Caco-2 (cell line): ENCODE measurements at regions not wholly inside any gene's neighbourhood (a gene's known extent, or its start where the extent isn't known, plus 50 kb on each side); places are given as distances from the start of the nearest gene placed in this dataset.

Experiments used
- BruUV-seq: library from RNA; stranded (reverse); fragments of 400-500 nt; replicated peaks from 2 replicates; lab custom pipeline; 2021; lab: Mats Ljungman, UMichigan
- CTCF ChIA-PET: fragments of 300-600 bp; sonication (Branson Sonifier 250); formaldehyde crosslinking; loops from one replicate; lab custom pipeline; 2022; ENCODE audit warnings: antibody characterized with exemption; lab: Charles Lee
- POLR2A ChIA-PET: fragments of 300-600 bp; sonication (Branson Sonifier 250); formaldehyde crosslinking; loops from one replicate; lab custom pipeline; 2022; ENCODE audit warnings: antibody characterized with exemption; lab: Charles Lee
- DNase-seq, 2 experiments: peaks; one replicate each; pipeline versions ENCODE4 v3.0.0 to v3.0.0-alpha.2; 2020 to 2022
- H3K27me3 ChIP-seq: replicated peaks from 2 replicates; pipeline ENCODE4 v1.6.0; 2011; ENCODE audit warnings: low read length; ENCODE audit not compliant: control insufficient read depth, insufficient read depth
- H3K36me3 ChIP-seq: 2 replicates; pipeline ENCODE4 v1.5.1; 2011; ENCODE audit warnings: low read length; ENCODE audit not compliant: control insufficient read depth, insufficient read depth
- H3K4me1 ChIP-seq: fragments of 250-450 bp; sonication (Bioruptor Pico); 2 replicates; pipeline ENCODE4 v1.5.1; 2020; ENCODE audit warnings: mild to moderate bottlenecking
- H3K4me3 ChIP-seq: 2 replicates; pipeline ENCODE4 v1.5.1; 2011; ENCODE audit warnings: low read depth, mild to moderate bottlenecking, control low read depth, low read length
- H3K9me3 ChIP-seq: fragments of 250-450 bp; sonication (Bioruptor Pico); 2 replicates; pipeline ENCODE4 v1.5.1; 2020; ENCODE audit warnings: mild to moderate bottlenecking, moderate library complexity
- H3K27ac Mint-ChIP-seq: one replicate; pipeline ENCODE4 v1.8.0; 2022; ENCODE audit warnings: mixed read lengths; ENCODE audit not compliant: unreplicated experiment
- H3K27me3 Mint-ChIP-seq: one replicate; pipeline ENCODE4 v1.8.0; 2022; ENCODE audit warnings: mixed read lengths; ENCODE audit not compliant: insufficient read depth, unreplicated experiment
- H3K36me3 Mint-ChIP-seq: one replicate; pipeline ENCODE4 v1.8.0; 2022; ENCODE audit warnings: mild to moderate bottlenecking, mixed read lengths; ENCODE audit not compliant: insufficient read depth, unreplicated experiment
- H3K4me1 Mint-ChIP-seq: one replicate; pipeline ENCODE4 v1.8.0; 2022; ENCODE audit warnings: low read depth, mixed read lengths; ENCODE audit not compliant: unreplicated experiment
- H3K4me3 Mint-ChIP-seq: one replicate; pipeline ENCODE4 v1.8.0; 2022; ENCODE audit warnings: mild to moderate bottlenecking, moderate library complexity, mixed read lengths; ENCODE audit not compliant: unreplicated experiment
- H3K9me3 Mint-ChIP-seq: one replicate; pipeline ENCODE4 v1.8.0; 2022; ENCODE audit warnings: mixed read lengths; ENCODE audit not compliant: unreplicated experiment
- CTCF ChIP-seq, 2 experiments: fragments of 200-600 bp in 1 of 2; IDR thresholded peaks; 1 replicate in 1 of 2; 2 replicates in 1 of 2; pipeline versions ENCODE4 v1.5.1 to v1.8.0; 2011 to 2022; ENCODE audit warnings: antibody characterized with exemption in 1 of 2, control low read depth in 1 of 2, inconsistent platforms in 1 of 2, low read depth in 1 of 2, low read length in 1 of 2, mild to moderate bottlenecking in 1 of 2, moderate library complexity in 1 of 2; ENCODE audit not compliant: insufficient read depth in 1 of 2, severe bottlenecking in 1 of 2, unreplicated experiment in 1 of 2
- intact Hi-C: fragments of 100-400 bp; cut with micrococcal nuclease; formaldehyde crosslinking; loops from one replicate; pipeline ENCODE4 v1.10.0; 2022; ENCODE audit not compliant: unreplicated experiment

- Mint-ChIP-seq H3K36me3 (peaks cover 6% of the 10 kb centered on the region), H3K4me3 (no peak overlapping the region), H3K27ac (no peak overlapping the region), H3K9me3 (peaks cover 67% of the 10 kb centered on the region), H3K27me3 (no peaks in the 10 kb centered on the region), H3K4me1 (peaks cover 31% of the 10 kb centered on the region)
- no peak for DNase-seq
- Histone ChIP-seq H3K36me3 (no peaks in the 10 kb centered on the region), H3K4me3 (no peak overlapping the region), H3K4me1 (peaks cover 32% of the 10 kb centered on the region), H3K9me3 (peaks cover 13% of the 10 kb centered on the region), H3K27me3 (no peaks in the 10 kb centered on the region)
- CTCF ChIA-PET = no interaction called here
- intact Hi-C loops = no loop called here
- BruUV-seq = no TSS peak
- no peak for TF ChIP-seq CTCF (IDR thresholded peaks at IDR 0.05; ENCODE audit: insufficient read depth in 1 of 2, low read depth in 1 of 2, low read length in 1 of 2, severe bottlenecking in 1 of 2, unreplicated experiment in 1 of 2)
- POLR2A ChIA-PET = no interaction called here
Observed at GRCh38 chr4:107562316-107562715, 157.7 kb downstream of the PAPSS1 start.

GRCh38 chr4:107561481-107561880, 158.6 kb downstream of the PAPSS1 start:
- H3K36me3 Mint-ChIP-seq = peaks cover 6% of the 10 kb centered on the region
- peaks cover 32% of the 10 kb centered on the region for H3K4me1 ChIP-seq
- no peaks in the 10 kb centered on the region for H3K27me3 ChIP-seq
- H3K4me1 Mint-ChIP-seq = peaks cover 31% of the 10 kb centered on the region
- no peak for TF ChIP-seq CTCF (IDR thresholded peaks at IDR 0.05; ENCODE audit: insufficient read depth in 1 of 2, low read depth in 1 of 2, low read length in 1 of 2, severe bottlenecking in 1 of 2, unreplicated experiment in 1 of 2)
- peak overlapping the region; percentile 15 for H3K27ac Mint-ChIP-seq
- H3K9me3 Mint-ChIP-seq = peaks cover 59% of the 10 kb centered on the region
- no peaks in the 10 kb centered on the region for H3K27me3 Mint-ChIP-seq
- ChIA-PET POLR2A (no interaction called here), CTCF (no interaction called here)
- intact Hi-C loops = loop anchor here (1.0 kb wide), 1 partner anchor 72 kb away; no protein-coding TSS in a partner anchor
- BruUV-seq = no TSS peak
- H3K36me3 ChIP-seq = no peaks in the 10 kb centered on the region
- no peak overlapping the region for H3K4me3 ChIP-seq
- no peak for DNase-seq
- H3K4me3 Mint-ChIP-seq = no peak overlapping the region
- peaks cover 7% of the 10 kb centered on the region; the same call in 1 of the 2 replicates for H3K9me3 ChIP-seq

- no peaks in the 10 kb centered on the region for H3K27me3 ChIP-seq
- peaks cover 60% of the 10 kb centered on the region for H3K9me3 Mint-ChIP-seq
- no peaks in the 10 kb centered on the region for H3K36me3 ChIP-seq
- intact Hi-C loops = no loop called here
- H3K9me3 ChIP-seq = peaks cover 9% of the 10 kb centered on the region; the same call in 1 of the 2 replicates
- DNase-seq = no peak
- H3K36me3 Mint-ChIP-seq = peaks cover 6% of the 10 kb centered on the region
- no peak for TF ChIP-seq CTCF (IDR thresholded peaks at IDR 0.05; ENCODE audit: insufficient read depth in 1 of 2, low read depth in 1 of 2, low read length in 1 of 2, severe bottlenecking in 1 of 2, unreplicated experiment in 1 of 2)
- H3K4me1 Mint-ChIP-seq = peaks cover 29% of the 10 kb centered on the region
- no peak overlapping the region for H3K4me3 Mint-ChIP-seq
- CTCF ChIA-PET = no interaction called here
- H3K27me3 Mint-ChIP-seq = no peaks in the 10 kb centered on the region
- H3K27ac Mint-ChIP-seq = no peak overlapping the region
- peaks cover 20% of the 10 kb centered on the region for H3K4me1 ChIP-seq
- BruUV-seq = no TSS peak
- POLR2A ChIA-PET = no interaction called here
- no peak overlapping the region for H3K4me3 ChIP-seq
Observed at GRCh38 chr4:107559653-107560052, 160.4 kb downstream of the PAPSS1 start.
